HG03196 (cell line): ENCODE measurements at regions not wholly inside any gene's neighbourhood (a gene's known extent, or its start where the extent isn't known, plus 50 kb on each side); places are given as distances from the start of the nearest gene placed in this dataset.
"Not testable (repeated sequence)": the region's sequence is repeated elsewhere in the genome, so short reads cannot be mapped to it uniquely, and the experiment has no call there.

Experiments
- ATAC-seq: cut with Tn5 transposase; IDR thresholded peaks from one replicate; pipeline ENCODE4 v1.9.1; 2021; ENCODE audit not compliant: unreplicated experiment

- ATAC-seq = no peak
These were observed 187.8 kb downstream of the SHQ1 start for GRCh38 chr3:72660270-72661114.

- no peak for ATAC-seq
These were observed 188.6 kb downstream of the SHQ1 start for GRCh38 chr3:72659596-72659995.

- ATAC-seq = no peak
These were observed 189.1 kb downstream of the SHQ1 start for GRCh38 chr3:72659188-72659587.

GRCh38 chr3:72658466-72659100, 189.7 kb downstream of the SHQ1 start:
- no peak for ATAC-seq

- no peak for ATAC-seq
These were observed 190.6 kb downstream of the SHQ1 start for GRCh38 chr3:72657666-72658065.

- ATAC-seq = no peak
These were observed 192.5 kb downstream of the SHQ1 start for GRCh38 chr3:72655723-72656122.

GRCh38 chr3:72655131-72655551, 193.1 kb downstream of the SHQ1 start:
- no peak for ATAC-seq

- ATAC-seq = no peak
These were observed 195.8 kb downstream of the SHQ1 start for GRCh38 chr3:72652395-72652794.

GRCh38 chr3:72651498-72651897, 196.7 kb downstream of the SHQ1 start:
- ATAC-seq = no peak

- no peak for ATAC-seq
These were observed 202.0 kb downstream of the SHQ1 start for GRCh38 chr3:72646263-72646662.

- not testable (repeated sequence) for ATAC-seq
These were observed 204.6 kb downstream of the SHQ1 start for GRCh38 chr3:72643635-72644034.

- ATAC-seq = no peak
These were observed 206.6 kb downstream of the SHQ1 start for GRCh38 chr3:72641684-72642083.

GRCh38 chr3:72641072-72641471, 207.2 kb downstream of the SHQ1 start:
- ATAC-seq = no peak

- ATAC-seq = no peak
These were observed 211.2 kb downstream of the SHQ1 start for GRCh38 chr3:72636969-72637597.

- no peak for ATAC-seq
These were observed 212.7 kb downstream of the SHQ1 start for GRCh38 chr3:72635551-72635950.

GRCh38 chr3:72634128-72634527, 214.1 kb downstream of the SHQ1 start:
- ATAC-seq = no peak

GRCh38 chr3:72633534-72633933, 214.7 kb downstream of the SHQ1 start:
- no peak for ATAC-seq

- ATAC-seq = no peak
These were observed 215.1 kb downstream of the SHQ1 start for GRCh38 chr3:72633121-72633520.

- ATAC-seq = no peak
These were observed 216.1 kb downstream of the SHQ1 start for GRCh38 chr3:72632129-72632528.

- no peak for ATAC-seq
These were observed 217.3 kb downstream of the SHQ1 start for GRCh38 chr3:72630969-72631344.

- no peak for ATAC-seq
These were observed 217.8 kb downstream of the SHQ1 start for GRCh38 chr3:72630327-72630968.
